GM18873 (cell line): ENCODE measurements at regions not wholly inside any gene's neighbourhood (a gene's known extent, or its start where the extent isn't known, plus 50 kb on each side); places are given as distances from the start of the nearest gene placed in this dataset.

ENCODE experiments used
- ATAC-seq: cut with Tn5 transposase; IDR thresholded peaks from one replicate; pipeline ENCODE4 v1.9.1; 2021; ENCODE audit warnings: mild to moderate bottlenecking, moderate library complexity, moderate number of reproducible peaks; ENCODE audit not compliant: unreplicated experiment, low FRiP score

GRCh38 chr10:78768041-78768835 lies 300.5 kb upstream of the ZMIZ1 start:
- no peak for ATAC-seq

- ATAC-seq, result no peak
These were observed 299.9 kb upstream of the ZMIZ1 start for GRCh38 chr10:78768876-78769275.

GRCh38 chr10:78769526-78769925 lies 299.2 kb upstream of the ZMIZ1 start:
- no peak for ATAC-seq

- ATAC-seq, result no peak
These were observed 298.3 kb upstream of the ZMIZ1 start for GRCh38 chr10:78770167-78771090.

GRCh38 chr10:78771260-78771659 lies 297.5 kb upstream of the ZMIZ1 start:
- ATAC-seq, result no peak

- no peak for ATAC-seq
These were observed 296.8 kb upstream of the ZMIZ1 start for GRCh38 chr10:78771808-78772455.

GRCh38 chr10:78772486-78772885 lies 296.3 kb upstream of the ZMIZ1 start:
- no peak for ATAC-seq

GRCh38 chr10:78772986-78773530 lies 295.7 kb upstream of the ZMIZ1 start:
- ATAC-seq, result no peak

- ATAC-seq, result no peak
These were observed 294.2 kb upstream of the ZMIZ1 start for GRCh38 chr10:78774614-78774998.

- ATAC-seq, result no peak
These were observed 293.6 kb upstream of the ZMIZ1 start for GRCh38 chr10:78774999-78775711.

- no peak for ATAC-seq
These were observed 292.9 kb upstream of the ZMIZ1 start for GRCh38 chr10:78775891-78776290.

- ATAC-seq, result no peak
These were observed 292.0 kb upstream of the ZMIZ1 start for GRCh38 chr10:78776756-78777155.

GRCh38 chr10:78777466-78777865 lies 291.3 kb upstream of the ZMIZ1 start:
- ATAC-seq, result no peak

GRCh38 chr10:78777867-78778266 lies 290.9 kb upstream of the ZMIZ1 start:
- no peak for ATAC-seq

- no peak for ATAC-seq
These were observed 290.1 kb upstream of the ZMIZ1 start for GRCh38 chr10:78778444-78779338.

- ATAC-seq, result no peak
These were observed 289.3 kb upstream of the ZMIZ1 start for GRCh38 chr10:78779339-78779955.

GRCh38 chr10:78780551-78780961 lies 288.2 kb upstream of the ZMIZ1 start:
- no peak for ATAC-seq

GRCh38 chr10:78781251-78781913 lies 287.4 kb upstream of the ZMIZ1 start:
- no peak for ATAC-seq
